HCT116 (cell line): ENCODE measurements at regions not wholly inside any gene's neighbourhood (a gene's known extent, or its start where the extent isn't known, plus 50 kb on each side); places are given as distances from the start of the nearest gene placed in this dataset.

Experiments
- ATAC-seq: fragments of 200-7000 bp; cut with Tn5 transposase; 2 replicates; pipeline ENCODE4 v1.9.1; 2020; ENCODE audit warnings: mild to moderate bottlenecking, moderate library complexity
- BruUV-seq: library from RNA; stranded (reverse); fragments of 400-500 nt; replicated peaks from 2 replicates; lab custom pipeline; 2021; lab: Mats Ljungman, UMichigan
- CTCF ChIA-PET: fragments of 300-600 bp; sonication (Branson Sonifier 250); formaldehyde crosslinking; loops from one replicate; lab custom pipeline; 2021; ENCODE audit warnings: antibody characterized with exemption; lab: Charles Lee
- POLR2A ChIA-PET: fragments of 300-600, 350-600 bp; sonication (Branson Sonifier 250); formaldehyde crosslinking; loops from one replicate; lab custom pipeline; 2021; ENCODE audit warnings: antibody characterized with exemption; lab: Charles Lee
- RAD21 ChIA-PET, 2 experiments: fragments of 300-600 bp; sonication (Branson Sonifier 250); formaldehyde crosslinking; loops; one replicate each; lab custom pipeline; 2023; ENCODE audit warnings: low total read pairs in 2 of 2; ENCODE audit not compliant: uncharacterized antibody in 2 of 2, unreplicated experiment in 2 of 2, low non-redundant PET in 1 of 2; lab: Charles Lee
- DNase-seq: peaks from one replicate; pipeline ENCODE4 v3.0.0-alpha.2; 2010; ENCODE audit warnings: low read depth, low spot score
- H2AFZ ChIP-seq: fragments of 200-600 bp; shearing (Covaris generic), sonication (generic); 2 replicates; pipeline ENCODE4 v1.6.1; 2017; ENCODE audit warnings: low read depth, mixed run types, mixed read lengths, antibody characterized with exemption, low read length; ENCODE audit not compliant: poor library complexity, severe bottlenecking
- H3K27ac ChIP-seq: 2 replicates; pipeline ENCODE4 v1.5.1; 2012; ENCODE audit warnings: low read depth, low read length
- H3K27me3 ChIP-seq: fragments of 200-600 bp; sonication (generic); 2 replicates; pipeline ENCODE4 v1.6.1; 2016; ENCODE audit warnings: mixed run types, low read length, mixed read lengths; ENCODE audit not compliant: insufficient read depth
- H3K36me3 ChIP-seq, 2 experiments: fragments of 200-500 bp in 1 of 2; fragments of 200-600 bp in 1 of 2; sonication (Bioruptor generic) in 1 of 2; sonication (generic) in 1 of 2; 2 replicates each; pipeline versions ENCODE4 v1.5.1 to v1.6.1; 2014 to 2016; ENCODE audit warnings: low read length in 2 of 2, inconsistent platforms in 1 of 2, mixed read lengths in 1 of 2, mixed run types in 1 of 2; ENCODE audit not compliant: insufficient read depth in 2 of 2, control insufficient read depth in 1 of 2
- H3K4me1 ChIP-seq, 2 experiments: fragments of 200-600 bp in 1 of 2; sonication (generic) in 1 of 2; 2 replicates each; pipeline versions ENCODE4 v1.5.1 to v1.6.1; 2012 to 2017; ENCODE audit warnings: low read length in 2 of 2, inconsistent platforms in 1 of 2, mild to moderate bottlenecking in 1 of 2, mixed read lengths in 1 of 2, mixed run types in 1 of 2, moderate library complexity in 1 of 2; ENCODE audit not compliant: insufficient read depth in 2 of 2, control insufficient read depth in 1 of 2
- H3K4me2 ChIP-seq: fragments of 200-600 bp; sonication (generic); 2 replicates; pipeline ENCODE4 v1.6.1; 2017; ENCODE audit warnings: mixed run types, low read length, mixed read lengths
- H3K4me3 ChIP-seq, 2 experiments: fragments of 200-600 bp in 1 of 2; sonication (generic) in 1 of 2; replicated peaks in 1 of 2; 2 replicates each; pipeline ENCODE4 v1.5.1; 2011 to 2016; ENCODE audit warnings: low read length in 2 of 2, control low read depth in 1 of 2, low read depth in 1 of 2, mild to moderate bottlenecking in 1 of 2, mixed read lengths in 1 of 2, mixed run types in 1 of 2
- H3K79me2 ChIP-seq: fragments of 200-600 bp; sonication (generic); 2 replicates; pipeline ENCODE4 v1.6.1; 2017; ENCODE audit warnings: mild to moderate bottlenecking, mixed run types, low read length, moderate library complexity, mixed read lengths; ENCODE audit not compliant: insufficient read depth
- H3K9ac ChIP-seq: fragments of 200-600 bp; sonication (generic); 2 replicates; pipeline ENCODE4 v1.6.1; 2016; ENCODE audit warnings: low read length, mixed read lengths
- H3K9me2 ChIP-seq: fragments of 200-600 bp; sonication (generic), shearing (Covaris generic); 2 replicates; pipeline ENCODE4 v1.6.1; 2017; ENCODE audit warnings: mixed run types, mild to moderate bottlenecking, moderate library complexity; ENCODE audit not compliant: insufficient read depth
- H3K9me3 ChIP-seq, 2 experiments: fragments of 200-500 bp in 1 of 2; fragments of 200-600 bp in 1 of 2; sonication (Bioruptor generic) in 1 of 2; sonication (generic) in 1 of 2; 2 replicates each; pipeline ENCODE4 v1.6.1; 2014 to 2017; ENCODE audit warnings: low read length in 2 of 2, mixed read lengths in 2 of 2, inconsistent platforms in 1 of 2, low read depth in 1 of 2, mild to moderate bottlenecking in 1 of 2, mixed run types in 1 of 2, moderate library complexity in 1 of 2; ENCODE audit not compliant: control insufficient read depth in 1 of 2, insufficient read depth in 1 of 2
- H4K20me1 ChIP-seq: fragments of 200-600 bp; sonication (generic), shearing (Covaris generic); 2 replicates; pipeline ENCODE4 v1.6.1; 2017; ENCODE audit warnings: mixed run types, mild to moderate bottlenecking, moderate library complexity; ENCODE audit not compliant: insufficient read depth
- CEBPB ChIP-seq: IDR thresholded peaks from 2 replicates; pipeline ENCODE4 v1.6.1; 2012; ENCODE audit warnings: low read depth
- FOSL1 ChIP-seq: IDR thresholded peaks from 2 replicates; pipeline ENCODE4 v1.6.1; 2012; ENCODE audit warnings: low read depth
- JUND ChIP-seq: IDR thresholded peaks from 2 replicates; pipeline ENCODE4 v1.6.1; 2012
- POLR2A ChIP-seq: IDR thresholded peaks from 2 replicates; pipeline ENCODE4 v1.7.0; 2011; ENCODE audit warnings: borderline replicate concordance; ENCODE audit not compliant: insufficient read depth, insufficient read length; ENCODE audit errors: extremely low read depth
- RAD21 ChIP-seq: IDR thresholded peaks from 2 replicates; pipeline ENCODE4 v1.6.1; 2012; ENCODE audit warnings: low read depth, mild to moderate bottlenecking
- SIN3A ChIP-seq: IDR thresholded peaks from 2 replicates; pipeline ENCODE4 v1.6.1; 2012; ENCODE audit warnings: low read depth
- SP1 ChIP-seq: IDR thresholded peaks from 2 replicates; pipeline ENCODE4 v1.6.1; 2012; ENCODE audit warnings: low read depth
- SRF ChIP-seq: IDR thresholded peaks from 2 replicates; pipeline ENCODE4 v1.6.1; 2012; ENCODE audit warnings: low read depth
- TCF7L2 ChIP-seq: IDR thresholded peaks from 2 replicates; pipeline ENCODE4 v1.7.0; 2011; ENCODE audit warnings: borderline replicate concordance, inconsistent platforms; ENCODE audit not compliant: insufficient read depth, insufficient read length; ENCODE audit errors: extremely low read depth
- ZFX ChIP-seq: fragments of 450-650 bp; IDR thresholded peaks from 2 replicates; pipeline ENCODE4 v1.6.1; 2017
- intact Hi-C: fragments of 100-400 bp; cut with micrococcal nuclease; formaldehyde crosslinking; loops from 2 replicates; pipeline ENCODE4 v1.10.0; 2022
- TF ChIP-seq, protein P1 (sequence below), 3 experiments: fragments of 200-600 bp in 1 of 3; sonication (generic) in 1 of 3; IDR thresholded peaks in 2 of 3; conservative IDR thresholded peaks in 1 of 3; 2 replicates each; pipeline ENCODE4 v1.5.1; 2012 to 2017; ENCODE audit warnings: low read depth in 2 of 3, low read length in 2 of 3, antibody characterized with exemption in 1 of 3, borderline replicate concordance in 1 of 3, control low read depth in 1 of 3, mild to moderate bottlenecking in 1 of 3, mixed read lengths in 1 of 3, mixed run types in 1 of 3, moderate library complexity in 1 of 3; ENCODE audit not compliant: insufficient read depth in 1 of 3
- TF ChIP-seq, protein P2 (sequence below): IDR thresholded peaks from 2 replicates; pipeline ENCODE4 v1.6.1; 2012
- TF ChIP-seq, protein P3 (sequence below): IDR thresholded peaks from 2 replicates; pipeline ENCODE4 v1.6.1; 2012; ENCODE audit warnings: low read depth
- TF ChIP-seq, protein P4 (sequence below): IDR thresholded peaks from 2 replicates; pipeline ENCODE4 v1.6.1; 2012
- TF ChIP-seq, protein P5 (sequence below): IDR thresholded peaks from 2 replicates; pipeline ENCODE4 v1.6.1; 2011; ENCODE audit warnings: mild to moderate bottlenecking, low read length, moderate library complexity; ENCODE audit not compliant: insufficient replicate concordance; ENCODE audit errors: extremely low read depth

DNA sequence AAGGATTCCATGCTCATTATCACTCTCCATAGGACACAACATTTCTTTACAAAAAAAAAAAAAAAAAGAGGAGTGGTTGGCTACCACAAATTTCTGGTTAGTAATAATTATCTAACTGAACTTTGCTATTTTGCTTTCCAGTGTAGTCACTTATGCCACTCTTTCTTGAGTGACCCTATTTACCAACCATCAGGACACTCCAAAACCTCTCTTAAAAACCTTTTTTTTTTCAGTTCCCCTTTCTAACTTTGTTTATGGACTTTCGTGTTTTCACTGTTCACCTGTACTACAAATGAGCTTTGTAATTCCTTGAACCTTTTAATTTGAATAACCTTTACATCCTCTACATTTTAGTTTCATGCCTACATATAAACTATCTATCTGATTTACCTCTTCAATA, 686.5 kb upstream of the PCDH9 start:
- H3K9me3 ChIP-seq: no peaks in the 10 kb centered on the region
- no peaks in the 10 kb centered on the region for H3K4me1 ChIP-seq
- DNase-seq: no peak
- no peak for ATAC-seq
- no peaks in the 10 kb centered on the region for H3K9me2 ChIP-seq
- H3K27ac ChIP-seq: no peak overlapping the region
- ChIA-PET POLR2A (no interaction called here), RAD21 (no interaction called here), CTCF (no interaction called here)
- no TSS peak for BruUV-seq
- H3K4me2 ChIP-seq: no peak overlapping the region
- no peak overlapping the region for H3K4me3 ChIP-seq
- intact Hi-C loops: no loop called here
- H3K9ac ChIP-seq: no peak overlapping the region
- no peaks in the 10 kb centered on the region for H4K20me1 ChIP-seq
- H3K79me2 ChIP-seq: no peaks in the 10 kb centered on the region
- TF ChIP-seq SP1 (no peak), JUND (no peak), SRF (no peak), SIN3A (no peak)
- TF ChIP-seq, protein P1, sequence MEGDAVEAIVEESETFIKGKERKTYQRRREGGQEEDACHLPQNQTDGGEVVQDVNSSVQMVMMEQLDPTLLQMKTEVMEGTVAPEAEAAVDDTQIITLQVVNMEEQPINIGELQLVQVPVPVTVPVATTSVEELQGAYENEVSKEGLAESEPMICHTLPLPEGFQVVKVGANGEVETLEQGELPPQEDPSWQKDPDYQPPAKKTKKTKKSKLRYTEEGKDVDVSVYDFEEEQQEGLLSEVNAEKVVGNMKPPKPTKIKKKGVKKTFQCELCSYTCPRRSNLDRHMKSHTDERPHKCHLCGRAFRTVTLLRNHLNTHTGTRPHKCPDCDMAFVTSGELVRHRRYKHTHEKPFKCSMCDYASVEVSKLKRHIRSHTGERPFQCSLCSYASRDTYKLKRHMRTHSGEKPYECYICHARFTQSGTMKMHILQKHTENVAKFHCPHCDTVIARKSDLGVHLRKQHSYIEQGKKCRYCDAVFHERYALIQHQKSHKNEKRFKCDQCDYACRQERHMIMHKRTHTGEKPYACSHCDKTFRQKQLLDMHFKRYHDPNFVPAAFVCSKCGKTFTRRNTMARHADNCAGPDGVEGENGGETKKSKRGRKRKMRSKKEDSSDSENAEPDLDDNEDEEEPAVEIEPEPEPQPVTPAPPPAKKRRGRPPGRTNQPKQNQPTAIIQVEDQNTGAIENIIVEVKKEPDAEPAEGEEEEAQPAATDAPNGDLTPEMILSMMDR (IDR thresholded peaks at IDR 0.05 in 2 of 3, conservative IDR thresholded peaks at IDR 0.05 in 1 of 3; ENCODE audit: borderline replicate concordance in 1 of 3, insufficient read depth in 1 of 3, low read depth in 2 of 3, low read length in 2 of 3): no peak
- H3K36me3 ChIP-seq: no peaks in the 10 kb centered on the region
- H3K27me3 ChIP-seq: no peaks in the 10 kb centered on the region
- no peak overlapping the region for H2AFZ ChIP-seq

DNA sequence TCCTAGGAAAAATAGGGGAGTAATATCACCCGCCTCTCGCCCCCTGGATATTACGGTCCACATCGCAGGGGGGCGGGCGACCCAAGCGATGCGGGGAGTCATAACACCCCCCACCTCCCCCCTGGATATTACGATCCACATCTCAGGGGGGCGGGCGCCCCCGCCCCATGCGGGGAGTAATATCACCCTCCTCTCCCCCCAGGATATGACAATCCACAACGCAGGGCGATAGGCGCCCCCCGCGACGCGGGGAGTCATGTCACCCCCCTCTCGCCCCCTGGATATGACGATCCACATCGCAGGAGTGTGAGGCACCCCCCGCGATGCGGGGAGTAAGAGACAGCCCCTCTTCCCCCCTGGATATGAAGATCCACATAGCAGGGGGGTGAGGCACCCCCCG, 684.4 kb upstream of the PCDH9 start:
- ChIA-PET RAD21 (no interaction called here), POLR2A (no interaction called here), CTCF (no interaction called here)
- Histone ChIP-seq H3K9me3 (no peaks in the 10 kb centered on the region), H3K27ac (no peak overlapping the region), H3K36me3 (no peaks in the 10 kb centered on the region), H3K9ac (no peak overlapping the region), H3K4me2 (no peak overlapping the region), H3K4me3 (no peak overlapping the region), H3K27me3 (no peaks in the 10 kb centered on the region), H3K4me1 (no peaks in the 10 kb centered on the region), H2AFZ (no peak overlapping the region), H3K9me2 (no peaks in the 10 kb centered on the region), H4K20me1 (no peaks in the 10 kb centered on the region), H3K79me2 (no peaks in the 10 kb centered on the region)
- DNase-seq (no peak), ATAC-seq (no peak)
- intact Hi-C loops: no loop called here
- TF ChIP-seq SP1 (no peak), CEBPB (no peak), TCF7L2 (no peak), POLR2A (no peak), RAD21 (no peak), FOSL1 (no peak), JUND (no peak), ZFX (no peak)
- TF ChIP-seq, protein P2, sequence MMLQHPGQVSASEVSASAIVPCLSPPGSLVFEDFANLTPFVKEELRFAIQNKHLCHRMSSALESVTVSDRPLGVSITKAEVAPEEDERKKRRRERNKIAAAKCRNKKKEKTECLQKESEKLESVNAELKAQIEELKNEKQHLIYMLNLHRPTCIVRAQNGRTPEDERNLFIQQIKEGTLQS: no peak
- TF ChIP-seq, protein P3, sequence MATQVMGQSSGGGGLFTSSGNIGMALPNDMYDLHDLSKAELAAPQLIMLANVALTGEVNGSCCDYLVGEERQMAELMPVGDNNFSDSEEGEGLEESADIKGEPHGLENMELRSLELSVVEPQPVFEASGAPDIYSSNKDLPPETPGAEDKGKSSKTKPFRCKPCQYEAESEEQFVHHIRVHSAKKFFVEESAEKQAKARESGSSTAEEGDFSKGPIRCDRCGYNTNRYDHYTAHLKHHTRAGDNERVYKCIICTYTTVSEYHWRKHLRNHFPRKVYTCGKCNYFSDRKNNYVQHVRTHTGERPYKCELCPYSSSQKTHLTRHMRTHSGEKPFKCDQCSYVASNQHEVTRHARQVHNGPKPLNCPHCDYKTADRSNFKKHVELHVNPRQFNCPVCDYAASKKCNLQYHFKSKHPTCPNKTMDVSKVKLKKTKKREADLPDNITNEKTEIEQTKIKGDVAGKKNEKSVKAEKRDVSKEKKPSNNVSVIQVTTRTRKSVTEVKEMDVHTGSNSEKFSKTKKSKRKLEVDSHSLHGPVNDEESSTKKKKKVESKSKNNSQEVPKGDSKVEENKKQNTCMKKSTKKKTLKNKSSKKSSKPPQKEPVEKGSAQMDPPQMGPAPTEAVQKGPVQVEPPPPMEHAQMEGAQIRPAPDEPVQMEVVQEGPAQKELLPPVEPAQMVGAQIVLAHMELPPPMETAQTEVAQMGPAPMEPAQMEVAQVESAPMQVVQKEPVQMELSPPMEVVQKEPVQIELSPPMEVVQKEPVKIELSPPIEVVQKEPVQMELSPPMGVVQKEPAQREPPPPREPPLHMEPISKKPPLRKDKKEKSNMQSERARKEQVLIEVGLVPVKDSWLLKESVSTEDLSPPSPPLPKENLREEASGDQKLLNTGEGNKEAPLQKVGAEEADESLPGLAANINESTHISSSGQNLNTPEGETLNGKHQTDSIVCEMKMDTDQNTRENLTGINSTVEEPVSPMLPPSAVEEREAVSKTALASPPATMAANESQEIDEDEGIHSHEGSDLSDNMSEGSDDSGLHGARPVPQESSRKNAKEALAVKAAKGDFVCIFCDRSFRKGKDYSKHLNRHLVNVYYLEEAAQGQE: no peak
- TF ChIP-seq, protein P4, sequence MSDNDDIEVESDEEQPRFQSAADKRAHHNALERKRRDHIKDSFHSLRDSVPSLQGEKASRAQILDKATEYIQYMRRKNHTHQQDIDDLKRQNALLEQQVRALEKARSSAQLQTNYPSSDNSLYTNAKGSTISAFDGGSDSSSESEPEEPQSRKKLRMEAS: no peak
- TF ChIP-seq, protein P5, sequence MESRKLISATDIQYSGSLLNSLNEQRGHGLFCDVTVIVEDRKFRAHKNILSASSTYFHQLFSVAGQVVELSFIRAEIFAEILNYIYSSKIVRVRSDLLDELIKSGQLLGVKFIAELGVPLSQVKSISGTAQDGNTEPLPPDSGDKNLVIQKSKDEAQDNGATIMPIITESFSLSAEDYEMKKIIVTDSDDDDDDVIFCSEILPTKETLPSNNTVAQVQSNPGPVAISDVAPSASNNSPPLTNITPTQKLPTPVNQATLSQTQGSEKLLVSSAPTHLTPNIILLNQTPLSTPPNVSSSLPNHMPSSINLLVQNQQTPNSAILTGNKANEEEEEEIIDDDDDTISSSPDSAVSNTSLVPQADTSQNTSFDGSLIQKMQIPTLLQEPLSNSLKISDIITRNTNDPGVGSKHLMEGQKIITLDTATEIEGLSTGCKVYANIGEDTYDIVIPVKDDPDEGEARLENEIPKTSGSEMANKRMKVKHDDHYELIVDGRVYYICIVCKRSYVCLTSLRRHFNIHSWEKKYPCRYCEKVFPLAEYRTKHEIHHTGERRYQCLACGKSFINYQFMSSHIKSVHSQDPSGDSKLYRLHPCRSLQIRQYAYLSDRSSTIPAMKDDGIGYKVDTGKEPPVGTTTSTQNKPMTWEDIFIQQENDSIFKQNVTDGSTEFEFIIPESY: no peak
- no TSS peak for BruUV-seq
